HepG2 (cell line): ENCODE measurements at regions not wholly inside any gene's neighbourhood (a gene's known extent, or its start where the extent isn't known, plus 50 kb on each side); places are given as distances from the start of the nearest gene placed in this dataset.

Experiments used
- AKNA ChIP-seq: sonication (generic); formaldehyde crosslinking; IDR thresholded peaks from 2 replicates; pipeline ENCODE4 v1.4.0; 2020; ENCODE audit warnings: missing genetic modification reagents, borderline replicate concordance
- ARID2 ChIP-seq: sonication (generic); formaldehyde crosslinking; IDR thresholded peaks from 2 replicates; pipeline ENCODE4 v1.8.1; 2022; ENCODE audit warnings: mild to moderate bottlenecking, missing genetic modification reagents, borderline replicate concordance
- ARNTL ChIP-seq: sonication (generic); formaldehyde crosslinking; IDR thresholded peaks from 2 replicates; pipeline ENCODE4 v1.4.0; 2020; ENCODE audit warnings: mild to moderate bottlenecking, missing genetic modification reagents
- ATF6 ChIP-seq: sonication (generic); formaldehyde crosslinking; conservative IDR thresholded peaks from 2 replicates; pipeline ENCODE4 v1.4.0; 2020; ENCODE audit warnings: missing genetic modification reagents
- DZIP1 ChIP-seq: sonication (generic); formaldehyde crosslinking; IDR thresholded peaks from 2 replicates; pipeline ENCODE4 v1.5.0; 2020; ENCODE audit warnings: mild to moderate bottlenecking, missing genetic modification reagents
- FLYWCH1 ChIP-seq: sonication (generic); formaldehyde crosslinking; IDR thresholded peaks from 2 replicates; pipeline ENCODE4 v1.8.1; 2023; ENCODE audit warnings: mild to moderate bottlenecking, missing genetic modification reagents
- KLF16 ChIP-seq, 2 experiments: sonication (generic) in 1 of 2; formaldehyde crosslinking in 1 of 2; IDR thresholded peaks; 2 replicates each; pipeline versions ENCODE4 v1.6.1 to v1.8.0; 2016 to 2023; ENCODE audit warnings: missing genetic modification reagents in 2 of 2, missing compliant biosample characterization in 1 of 2
- MBNL3 ChIP-seq: fragments of 250-450 bp; sonication (Bioruptor Pico); conservative IDR thresholded peaks from 2 replicates; pipeline ENCODE4 v1.8.0; 2022; ENCODE audit warnings: mild to moderate bottlenecking, inconsistent platforms
- MEF2D ChIP-seq: sonication (generic); formaldehyde crosslinking; IDR thresholded peaks from 2 replicates; pipeline ENCODE4 v1.5.1; 2020; ENCODE audit warnings: mild to moderate bottlenecking, missing genetic modification reagents
- MLX ChIP-seq: IDR thresholded peaks from 2 replicates; pipeline ENCODE4 v1.6.1; 2016
- PLSCR1 ChIP-seq: sonication (generic); formaldehyde crosslinking; IDR thresholded peaks from 2 replicates; pipeline ENCODE4 v1.5.0; 2020; ENCODE audit warnings: missing genetic modification reagents, mild to moderate bottlenecking, borderline replicate concordance
- SP1 ChIP-seq, 2 experiments: fragments of 450-650 bp in 1 of 2; sonication (generic) in 1 of 2; formaldehyde crosslinking in 1 of 2; IDR thresholded peaks; 2 replicates each; pipeline versions ENCODE4 v1.4.0 to v1.6.1; 2016 to 2020; ENCODE audit warnings: missing genetic modification reagents in 1 of 2
- ZNF484 ChIP-seq: sonication (generic); formaldehyde crosslinking; IDR thresholded peaks from 2 replicates; pipeline ENCODE4 v1.5.1; 2020; ENCODE audit warnings: mild to moderate bottlenecking, low read depth, missing genetic modification reagents, borderline replicate concordance
- ZNF570 ChIP-seq: sonication (generic); formaldehyde crosslinking; IDR thresholded peaks from 2 replicates; pipeline ENCODE4 v1.4.0; 2020; ENCODE audit warnings: mild to moderate bottlenecking, missing genetic modification reagents, borderline replicate concordance
- ZNF724P ChIP-seq: sonication (generic); formaldehyde crosslinking; IDR thresholded peaks from 2 replicates; pipeline ENCODE4 v1.8.0; 2022; ENCODE audit warnings: missing genetic modification reagents, borderline replicate concordance
- TF ChIP-seq, protein P1 (sequence below): sonication (generic); formaldehyde crosslinking; conservative IDR thresholded peaks from 2 replicates; pipeline ENCODE4 v1.8.0; 2022; ENCODE audit warnings: low read depth, missing genetic modification reagents

DNA sequence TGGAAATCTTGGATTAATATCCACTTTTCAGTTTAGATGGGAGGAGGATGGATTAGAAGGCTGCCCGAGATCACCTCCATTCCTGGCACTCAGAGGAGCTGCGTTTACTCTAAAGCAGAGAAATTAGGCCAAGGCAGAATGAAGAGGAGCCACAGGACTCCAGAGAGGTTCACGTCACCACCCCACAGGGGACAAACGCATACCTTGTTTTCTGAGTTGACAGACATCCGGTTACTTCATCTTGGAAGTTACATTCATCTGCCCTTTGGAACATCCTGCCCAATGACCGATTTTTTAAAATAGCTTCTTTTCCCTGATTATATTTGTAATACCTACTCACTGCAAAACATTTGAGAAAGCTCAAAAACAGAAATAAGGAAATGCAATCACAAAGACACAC lies 220.0 kb downstream of the SOX9 start (continued):
- 0 out of 2 replicates have a peak, but pooled peaks have one; percentile 42 for TF ChIP-seq MEF2D (CRISPR knock-in tag)
- TF ChIP-seq FLYWCH1 (CRISPR knock-in tag) = no peak
- TF ChIP-seq MLX (CRISPR knock-in tag) = no peak
- no peak for TF ChIP-seq PLSCR1 (CRISPR knock-in tag)
- TF ChIP-seq, protein P1, sequence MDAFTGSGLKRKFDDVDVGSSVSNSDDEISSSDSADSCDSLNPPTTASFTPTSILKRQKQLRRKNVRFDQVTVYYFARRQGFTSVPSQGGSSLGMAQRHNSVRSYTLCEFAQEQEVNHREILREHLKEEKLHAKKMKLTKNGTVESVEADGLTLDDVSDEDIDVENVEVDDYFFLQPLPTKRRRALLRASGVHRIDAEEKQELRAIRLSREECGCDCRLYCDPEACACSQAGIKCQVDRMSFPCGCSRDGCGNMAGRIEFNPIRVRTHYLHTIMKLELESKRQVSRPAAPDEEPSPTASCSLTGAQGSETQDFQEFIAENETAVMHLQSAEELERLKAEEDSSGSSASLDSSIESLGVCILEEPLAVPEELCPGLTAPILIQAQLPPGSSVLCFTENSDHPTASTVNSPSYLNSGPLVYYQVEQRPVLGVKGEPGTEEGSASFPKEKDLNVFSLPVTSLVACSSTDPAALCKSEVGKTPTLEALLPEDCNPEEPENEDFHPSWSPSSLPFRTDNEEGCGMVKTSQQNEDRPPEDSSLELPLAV (CRISPR knock-in tag) = no peak
- TF ChIP-seq ZNF724P (CRISPR knock-in tag) = no peak
- TF ChIP-seq DZIP1 = no peak
- no peak for TF ChIP-seq ATF6 (CRISPR knock-in tag)
- no peak for TF ChIP-seq ARNTL
- no peak for TF ChIP-seq ARID2
- TF ChIP-seq ZNF570 (CRISPR knock-in tag) = no peak
- TF ChIP-seq ZNF484 = no peak
- TF ChIP-seq KLF16 (CRISPR knock-in tag; IDR thresholded peaks at IDR 0.05) = no peak
- TF ChIP-seq SP1 (IDR thresholded peaks at IDR 0.05) = no peak
- no peak for TF ChIP-seq SP1 (CRISPR knock-in tag; IDR thresholded peaks at IDR 0.05)
- TF ChIP-seq AKNA (CRISPR knock-in tag) = no peak
- TF ChIP-seq MBNL3 = no peak
